DMS 273 (cell line): ENCODE measurements at regions not wholly inside any gene's neighbourhood (a gene's known extent, or its start where the extent isn't known, plus 50 kb on each side); places are given as distances from the start of the nearest gene placed in this dataset.
"Not testable (repeated sequence)": the region's sequence is repeated elsewhere in the genome, so short reads cannot be mapped to it uniquely, and the experiment has no call there.

ENCODE experiments used
- DNase-seq: peaks from one replicate; lab custom pipeline; 2025; ENCODE audit not compliant: unreplicated experiment; lab: John Stamatoyannopoulos, UW

GRCh38 chr13:91245288-91245687 is 102.2 kb upstream of the MIR17HG start:
- DNase-seq: no peak

- DNase-seq: peak; percentile 2
Observed at GRCh38 chr13:91247768-91248167, 99.7 kb upstream of the MIR17HG start.

DNA sequence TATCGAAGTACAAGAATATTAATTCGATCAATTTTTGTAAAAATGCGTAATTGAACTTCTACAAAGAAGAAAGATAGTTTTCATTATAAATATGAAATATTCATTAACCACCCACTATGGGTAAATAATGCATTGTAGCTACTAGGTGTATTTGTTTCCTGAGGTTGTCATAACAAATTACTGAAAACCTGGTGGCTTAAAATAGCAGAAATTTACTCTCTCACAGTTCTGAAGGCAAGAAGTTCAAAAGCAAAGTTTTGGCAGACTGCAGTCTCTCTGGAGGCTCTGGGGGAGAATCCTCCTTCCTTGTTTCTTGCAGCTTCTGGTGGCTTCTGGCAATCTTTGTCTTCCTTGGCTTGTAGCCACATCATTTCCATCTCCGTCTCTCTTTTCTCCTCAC is 99.2 kb upstream of the MIR17HG start:
- no peak for DNase-seq

DNA sequence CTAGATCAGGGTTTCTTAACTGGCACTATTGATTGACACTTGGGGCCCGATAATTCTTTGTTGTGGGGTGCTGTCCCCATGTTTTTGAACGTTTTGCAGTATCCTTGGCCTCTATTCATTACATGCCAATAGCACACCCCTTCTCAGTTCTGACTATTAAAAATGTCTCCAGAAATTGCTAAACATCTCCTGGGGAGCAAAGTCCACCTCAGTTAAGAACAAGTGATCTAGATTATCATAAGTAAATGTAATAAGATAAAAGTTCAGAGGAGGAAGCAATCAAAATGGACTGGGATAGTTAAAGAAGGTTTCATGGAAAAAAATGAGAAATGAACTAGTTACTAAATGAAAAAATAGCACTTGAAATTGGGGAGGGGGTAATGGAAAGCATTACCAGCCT is 98.1 kb upstream of the MIR17HG start:
- DNase-seq: no peak

DNA sequence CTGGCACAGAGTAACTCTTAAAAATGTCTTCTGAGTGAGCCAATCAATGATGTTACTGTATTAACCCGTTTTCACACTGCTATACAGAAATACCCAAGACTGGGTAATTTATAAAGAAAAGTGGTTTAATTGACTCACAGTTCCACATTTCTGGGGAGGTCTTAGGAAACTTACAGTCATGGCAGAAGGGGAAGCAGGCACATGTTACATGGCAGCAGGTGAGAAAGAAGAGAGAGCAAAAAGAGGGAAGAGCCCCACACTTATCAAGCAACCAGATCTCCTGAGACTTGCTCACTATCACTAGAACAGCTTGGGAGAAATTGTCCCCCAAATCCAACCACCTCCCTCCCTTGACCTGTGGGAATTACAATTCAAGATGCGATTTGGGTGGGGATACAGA is 97.6 kb upstream of the MIR17HG start:
- DNase-seq: no peak

GRCh38 chr13:91251573-91251972 is 95.9 kb upstream of the MIR17HG start:
- not testable (repeated sequence) for DNase-seq

DNA sequence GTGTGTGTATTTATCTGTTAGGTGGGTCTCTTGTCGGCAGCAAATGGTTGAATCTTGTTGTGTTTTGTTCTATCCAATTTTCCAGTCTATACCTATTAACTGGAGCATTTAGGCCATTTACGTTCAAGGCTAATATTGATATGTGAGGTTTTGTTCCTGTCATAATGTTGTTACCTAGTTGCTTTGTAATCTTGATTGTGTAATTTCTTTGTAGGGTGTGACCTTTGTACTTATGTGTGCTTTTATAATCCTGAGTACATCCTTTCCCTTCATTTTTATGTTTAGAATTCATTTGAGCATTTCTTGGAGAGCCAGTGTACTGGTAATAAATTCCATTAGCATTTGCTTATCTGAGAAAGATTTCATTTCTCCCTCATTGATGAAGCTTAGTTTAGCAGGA is 83.0 kb upstream of the MIR17HG start:
- DNase-seq: no peak

DNA sequence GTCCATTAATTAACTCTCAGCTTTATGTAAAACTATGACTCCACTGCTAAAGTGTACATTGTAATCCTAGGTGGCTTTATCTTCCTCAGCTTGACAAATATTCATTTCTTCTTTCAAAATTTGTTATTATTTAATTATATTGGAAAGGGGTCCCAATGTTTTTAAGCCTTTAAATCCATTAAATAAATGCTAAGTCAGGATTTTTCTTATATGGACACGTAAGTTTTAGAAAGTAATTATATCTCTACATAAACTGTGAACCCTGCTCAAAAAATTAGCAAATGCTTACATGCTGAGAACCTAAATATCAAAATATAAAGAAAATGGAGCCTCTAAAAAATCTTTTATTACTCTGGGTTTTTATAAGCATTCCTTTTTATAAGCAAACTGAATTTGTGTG is 78.2 kb upstream of the MIR17HG start:
- no peak for DNase-seq

DNA sequence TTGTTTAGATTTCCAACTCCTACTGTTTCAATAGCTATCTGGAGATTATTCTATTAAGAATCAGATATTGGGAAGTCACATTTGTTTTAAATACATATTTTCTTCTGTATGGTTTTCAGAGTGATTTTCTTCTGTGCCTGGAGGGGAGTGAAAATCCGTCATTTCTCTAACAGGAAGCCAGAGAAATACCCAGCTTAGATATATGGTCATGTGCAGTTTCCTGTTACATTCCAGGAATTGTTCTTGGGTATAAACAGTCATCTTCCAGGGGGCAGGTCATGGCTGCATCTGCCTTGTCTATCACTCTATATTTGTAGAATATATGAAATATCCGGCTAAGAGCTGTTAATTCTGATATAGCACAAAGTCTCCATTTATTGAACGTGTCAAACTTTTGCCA is 77.5 kb upstream of the MIR17HG start:
- no peak for DNase-seq

GRCh38 chr13:91272235-91272777 is 75.2 kb upstream of the MIR17HG start:
- DNase-seq: no peak

DNA sequence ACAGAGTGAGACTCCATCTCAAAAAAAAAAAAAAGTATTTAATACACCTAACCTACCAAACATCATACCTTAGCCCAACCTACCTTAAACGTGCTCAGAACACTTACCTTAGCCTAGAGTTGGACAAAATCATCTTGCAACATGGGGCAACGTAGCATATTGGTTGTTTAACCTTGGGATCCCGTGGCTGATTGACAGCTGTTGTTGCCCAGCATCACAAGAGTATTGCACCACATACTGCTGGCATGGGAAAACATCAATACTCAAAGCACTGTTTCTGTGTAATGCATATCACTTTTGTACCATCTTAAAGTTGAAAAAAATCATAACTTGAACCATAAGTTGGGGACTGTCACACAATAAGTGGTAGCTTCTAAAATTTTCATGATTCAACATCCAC is 73.8 kb upstream of the MIR17HG start:
- DNase-seq: no peak

DNA sequence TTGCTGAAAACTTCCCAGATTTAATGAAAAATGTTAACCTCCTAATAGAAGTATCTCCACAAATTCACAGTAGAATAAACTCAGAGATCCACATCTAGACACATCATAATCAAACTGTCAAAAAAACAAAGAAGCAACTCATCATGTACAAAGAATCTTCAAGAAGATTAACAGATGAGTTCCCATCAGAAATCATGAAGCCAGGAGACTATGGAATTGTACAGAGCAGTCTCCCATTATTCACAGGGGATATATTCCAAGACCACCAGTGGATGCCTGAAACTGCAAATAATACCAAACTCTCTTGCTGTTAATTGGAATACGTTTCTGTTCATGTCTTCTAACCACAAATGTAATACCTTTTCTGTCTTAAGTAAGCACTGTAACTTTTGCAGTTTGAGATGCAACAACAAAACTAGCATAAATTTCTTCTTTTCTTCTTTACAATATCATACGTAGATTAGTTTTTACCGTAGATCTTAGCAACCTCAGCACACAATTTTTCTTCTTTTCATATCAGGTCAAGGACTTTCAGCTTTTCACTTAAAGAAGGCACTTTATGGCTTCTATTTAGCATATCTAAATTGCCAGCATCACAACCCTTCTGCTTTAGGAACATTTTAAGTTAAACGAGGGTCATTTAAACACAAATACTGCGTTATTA is 70.3 kb upstream of the MIR17HG start:
- no peak for DNase-seq

DNA sequence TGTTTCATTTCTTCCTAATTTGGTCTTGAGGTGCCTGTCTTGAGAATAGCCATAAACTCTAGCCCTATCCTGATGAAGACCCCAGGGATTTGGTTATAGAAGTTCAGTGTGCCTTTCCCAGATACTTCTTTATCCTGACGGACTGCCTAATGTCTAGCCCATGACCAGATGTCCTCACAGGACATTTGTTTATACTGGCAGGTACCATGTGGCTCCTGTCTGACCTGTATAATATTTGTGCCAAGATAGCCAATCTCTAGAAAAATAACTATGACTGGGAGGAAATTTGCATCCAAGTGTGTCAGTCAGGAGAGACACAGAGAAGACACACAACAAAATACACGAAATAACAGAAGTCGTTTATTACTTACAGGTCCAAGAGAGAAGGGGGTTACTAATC is 69.2 kb upstream of the MIR17HG start:
- DNase-seq: no peak

- no peak for DNase-seq
Observed at GRCh38 chr13:91278888-91279287, 68.6 kb upstream of the MIR17HG start.

- no peak for DNase-seq
Observed at GRCh38 chr13:91280801-91281200, 66.7 kb upstream of the MIR17HG start.

DNA sequence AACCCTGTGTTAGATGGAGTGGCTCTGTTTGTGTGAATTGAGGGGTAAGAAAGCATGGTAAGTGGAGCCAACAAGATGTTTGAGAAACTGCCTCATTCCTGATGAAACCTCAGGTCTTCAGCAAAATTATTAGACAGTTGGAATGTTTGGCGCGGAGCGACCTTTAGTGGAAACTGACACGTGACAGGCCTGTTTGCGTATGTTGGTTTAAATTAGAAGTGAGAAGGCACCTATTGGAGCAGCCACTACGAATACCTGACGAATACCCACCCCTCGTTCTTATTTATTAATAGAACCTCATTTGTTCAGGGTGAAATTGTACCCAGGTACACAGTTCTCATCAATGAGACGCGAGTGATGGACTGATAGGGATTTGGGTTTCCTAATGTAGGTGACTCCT is 63.2 kb upstream of the MIR17HG start:
- no peak for DNase-seq

DNA sequence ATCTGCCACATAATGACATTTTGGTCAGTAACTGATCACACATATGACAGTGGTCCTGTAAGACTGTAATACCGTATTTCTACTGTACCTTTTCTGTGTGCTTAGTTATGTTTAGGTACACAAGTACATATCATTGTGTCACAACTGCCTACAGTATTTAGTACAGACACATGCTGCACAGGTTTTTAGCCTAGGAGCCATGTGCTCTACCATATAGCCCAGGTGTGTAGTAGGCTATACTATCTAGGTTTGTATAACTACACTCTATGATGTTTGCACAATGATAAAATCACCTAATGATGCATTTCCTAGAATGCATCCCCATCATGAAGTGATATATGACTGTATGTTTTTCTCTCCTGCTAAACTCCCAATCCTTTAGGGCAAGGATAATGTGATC is 61.2 kb upstream of the MIR17HG start:
- no peak for DNase-seq

GRCh38 chr13:91291078-91291477 is 56.4 kb upstream of the MIR17HG start:
- DNase-seq: no peak

GRCh38 chr13:91292630-91293221 is 54.8 kb upstream of the MIR17HG start:
- no peak for DNase-seq

DNA sequence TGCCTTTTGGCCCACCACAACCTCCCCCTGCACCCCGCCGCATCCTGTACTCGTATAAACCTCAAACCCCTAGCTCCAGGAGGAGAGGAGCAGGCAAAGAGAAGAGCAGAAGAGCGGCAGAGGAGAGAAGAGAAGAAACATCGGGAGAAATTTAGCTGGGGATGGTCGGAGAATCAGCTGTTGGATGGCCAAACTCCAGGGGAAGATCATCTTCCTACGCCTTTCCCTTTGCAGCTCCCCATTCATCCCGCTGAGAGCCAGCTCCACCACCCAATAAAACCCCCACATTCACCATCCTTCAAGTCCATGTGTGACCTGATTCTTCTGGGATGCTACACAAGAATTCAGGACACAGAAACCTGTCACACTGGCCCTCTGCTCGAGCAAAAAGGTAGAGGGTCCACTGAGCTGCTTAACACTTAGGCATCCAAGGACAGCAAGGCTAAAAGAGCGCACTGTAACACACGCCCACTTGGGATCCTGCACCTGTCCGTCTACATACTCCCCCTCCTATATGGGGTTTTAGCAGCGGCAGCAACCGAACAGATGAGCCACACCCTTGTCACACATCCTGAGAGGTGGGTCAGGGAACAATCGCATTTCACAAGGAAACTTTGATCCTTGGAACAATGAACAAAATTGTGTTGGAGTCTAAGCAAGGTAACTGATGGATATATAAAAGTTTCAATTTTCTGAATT is 51.6 kb upstream of the MIR17HG start:
- no peak for DNase-seq

- DNase-seq: no peak
Observed at GRCh38 chr13:91297503-91297902, 50.0 kb upstream of the MIR17HG start.
